ENCODE measurements at regions not wholly inside any gene's neighbourhood (a gene's known extent, or its start where the extent isn't known, plus 50 kb on each side); places are given as distances from the start of the nearest gene placed in this dataset.

- no peak for TF ChIP-seq SP1 (IDR thresholded peaks at IDR 0.05; ENCODE audit: low read depth, low read length)
- TF ChIP-seq CBX5 (IDR thresholded peaks at IDR 0.05; ENCODE audit: low read depth, low read length): no peak
Measured at GRCh38 chr20:59526242-59527225, 77.8 kb upstream of the PHACTR3 start.
